ENCODE measurements at regions not wholly inside any gene's neighbourhood (a gene's known extent, or its start where the extent isn't known, plus 50 kb on each side); places are given as distances from the start of the nearest gene placed in this dataset.

DNA sequence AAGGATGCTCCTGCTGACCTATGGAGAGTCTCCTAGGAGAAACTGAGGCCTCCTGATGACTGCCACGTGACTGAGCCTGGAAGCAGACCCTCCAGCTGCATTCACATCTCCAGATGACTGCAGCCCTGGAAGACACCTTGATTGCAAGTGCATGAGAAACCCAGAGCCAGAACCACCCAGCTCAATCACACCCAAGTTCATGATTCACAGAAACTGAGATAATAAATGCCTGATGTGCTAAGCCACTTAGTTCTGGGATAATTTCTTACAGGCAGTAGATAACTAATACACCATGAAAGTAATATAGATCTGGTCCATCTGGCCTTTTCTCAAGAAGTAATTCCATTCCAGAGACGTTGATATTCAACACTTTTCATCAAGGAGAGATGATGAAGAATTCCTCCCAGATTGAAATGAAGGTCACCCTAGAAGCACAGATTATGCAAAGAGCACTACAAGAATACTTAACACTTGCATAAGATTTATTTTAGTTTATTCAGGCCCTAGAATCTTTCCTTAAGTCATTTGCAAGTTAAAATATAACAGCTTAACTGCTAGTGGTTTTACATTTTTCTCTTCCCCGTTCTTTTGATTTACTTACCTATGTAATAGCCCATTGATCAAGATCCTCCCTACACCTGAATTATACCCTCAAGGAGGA is 208.2 kb upstream of the INHBA start:
- DNase-seq, result no peak

DNA sequence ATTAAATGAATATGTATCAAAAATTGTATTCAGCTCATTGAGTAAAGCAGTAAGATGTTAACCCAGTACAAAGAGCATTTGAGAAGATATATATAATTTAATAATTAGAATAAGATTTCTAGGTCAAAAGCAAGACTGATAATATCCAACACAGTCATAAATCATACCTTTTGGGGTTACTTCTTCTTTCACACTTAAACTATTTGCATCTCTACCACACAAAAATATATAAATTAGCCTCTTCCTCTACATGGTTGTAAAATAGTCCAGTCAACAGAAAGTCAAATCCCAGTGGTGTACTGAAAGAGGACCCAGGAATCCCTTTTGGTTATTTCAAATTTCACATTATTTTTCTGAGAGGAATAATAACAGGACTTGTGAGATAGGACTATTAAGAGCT is 204.6 kb upstream of the INHBA start:
- no peak for DNase-seq

DNA sequence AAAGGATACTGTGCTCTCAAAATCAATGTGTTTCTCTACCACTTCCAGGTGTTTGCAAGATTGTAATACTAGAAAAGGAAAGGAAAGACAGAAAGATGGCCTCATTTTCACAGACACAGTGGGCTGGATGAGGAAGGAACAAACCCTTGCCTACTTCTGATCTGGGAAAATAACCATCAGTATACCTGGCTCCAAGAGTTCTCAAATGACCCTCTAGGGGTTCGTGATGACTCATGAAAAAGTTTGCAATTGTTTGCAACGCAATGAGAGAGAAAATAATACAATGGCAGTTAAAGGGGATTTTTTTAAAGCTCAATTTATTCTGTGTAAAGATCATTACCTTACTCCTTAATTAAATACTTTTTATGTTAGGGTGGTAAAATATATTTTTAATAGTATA is 197.6 kb upstream of the INHBA start:
- no peak for DNase-seq

DNA sequence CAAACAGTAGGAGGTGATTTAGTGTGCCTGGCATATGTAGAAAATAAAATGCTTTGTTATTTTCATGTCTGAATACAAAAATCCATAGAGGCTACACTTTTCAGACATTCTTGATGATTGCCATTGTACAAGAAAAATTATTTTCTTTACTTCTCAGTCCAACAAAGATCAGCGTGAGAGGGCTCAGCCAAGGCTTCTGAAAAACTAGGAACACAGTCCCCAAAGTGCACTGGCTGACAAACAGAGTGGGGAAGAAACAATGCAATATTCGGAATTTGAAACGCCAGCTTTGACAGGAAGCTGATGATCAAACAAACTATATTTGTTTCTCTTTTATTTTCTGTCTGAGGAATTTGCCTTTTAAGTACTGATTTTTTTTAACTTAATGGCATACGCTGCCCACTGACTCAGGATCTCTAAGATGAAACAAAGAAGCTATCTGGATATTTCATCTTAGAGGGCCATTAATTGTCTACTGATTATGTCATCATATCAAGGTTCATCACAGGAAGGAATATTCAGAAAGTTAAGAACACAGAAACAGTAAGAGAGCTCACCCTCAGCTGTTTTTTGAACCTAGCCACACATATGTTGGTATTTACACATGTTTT is 197.0 kb upstream of the INHBA start:
- no peak for DNase-seq

DNA sequence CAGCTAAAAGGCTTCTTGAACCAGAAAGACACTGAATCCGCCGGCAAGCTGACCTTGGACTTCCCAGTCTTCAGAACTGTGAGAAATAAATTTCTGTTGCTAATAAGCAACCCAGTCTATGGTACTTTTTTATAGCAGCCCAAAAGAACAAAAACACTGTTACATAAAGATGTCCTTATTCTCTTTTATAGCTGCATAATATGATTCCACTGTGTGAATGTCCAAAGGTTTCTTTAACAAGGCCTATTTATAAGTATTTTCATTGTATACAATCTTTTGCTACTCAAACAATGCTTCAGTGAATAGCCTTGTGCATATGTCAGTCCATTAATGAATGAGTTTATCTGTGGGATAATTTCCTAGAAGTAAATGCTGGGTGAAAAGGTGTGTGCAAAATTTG is 190.8 kb upstream of the INHBA start:
- no peak for DNase-seq

DNA sequence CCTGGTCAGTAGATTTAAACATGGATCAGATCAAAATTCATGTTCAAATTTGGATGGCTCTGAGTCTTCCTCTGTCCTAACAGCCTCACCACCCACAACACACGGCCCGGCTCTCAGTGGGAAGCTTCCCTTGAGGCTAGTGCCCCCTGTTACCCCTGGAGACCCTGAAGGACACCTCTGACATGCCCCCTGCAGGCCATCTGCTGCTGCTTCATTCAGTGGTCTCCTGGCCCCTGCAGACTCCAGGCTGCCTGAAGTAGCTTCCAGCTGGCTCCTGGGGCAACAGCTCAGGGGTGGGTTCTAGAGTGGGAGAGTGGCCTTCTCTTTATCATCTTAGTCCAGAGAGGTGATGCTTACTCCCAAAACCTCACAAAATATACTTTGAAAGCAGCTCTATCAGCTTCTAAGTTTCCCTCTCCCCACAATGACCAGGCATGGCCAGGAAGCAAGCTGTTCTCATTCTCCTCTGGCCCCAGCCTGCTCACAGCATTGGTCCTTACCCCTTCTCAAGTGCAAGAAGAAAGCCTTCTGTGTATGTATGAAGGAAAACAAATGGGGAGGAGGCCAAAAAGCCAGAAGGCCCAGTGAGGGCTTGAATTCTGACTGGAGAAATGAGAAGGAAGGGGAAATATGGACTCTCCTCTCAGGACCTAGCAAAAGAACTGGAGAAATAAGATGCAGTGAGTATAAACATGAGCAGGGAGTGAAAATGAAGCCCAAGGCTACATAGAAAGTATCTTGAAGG is 189.6 kb upstream of the INHBA start:
- DNase-seq, result peak in 1 of 2 donors; percentile 11

DNA sequence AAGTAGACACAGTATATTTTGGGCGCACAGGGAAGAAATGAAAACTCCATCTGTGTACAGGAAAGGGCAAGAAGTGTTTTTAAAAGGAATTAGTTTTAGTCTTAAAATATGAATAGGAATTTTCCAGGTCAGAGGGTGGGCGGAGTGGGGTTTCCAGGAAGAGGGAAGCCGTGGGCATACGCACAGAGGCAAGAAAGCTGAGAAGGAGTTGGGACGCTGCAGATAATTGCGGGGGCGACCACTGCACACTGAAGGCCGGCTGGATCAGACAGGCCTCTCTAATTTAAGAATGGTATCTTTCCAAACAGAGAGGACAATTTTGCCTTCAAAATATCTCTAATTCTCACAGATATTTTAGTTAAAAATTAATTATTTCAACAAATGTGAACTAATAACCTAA is 189.1 kb upstream of the INHBA start:
- peak in 1 of 2 donors; percentile 17 for DNase-seq

DNA sequence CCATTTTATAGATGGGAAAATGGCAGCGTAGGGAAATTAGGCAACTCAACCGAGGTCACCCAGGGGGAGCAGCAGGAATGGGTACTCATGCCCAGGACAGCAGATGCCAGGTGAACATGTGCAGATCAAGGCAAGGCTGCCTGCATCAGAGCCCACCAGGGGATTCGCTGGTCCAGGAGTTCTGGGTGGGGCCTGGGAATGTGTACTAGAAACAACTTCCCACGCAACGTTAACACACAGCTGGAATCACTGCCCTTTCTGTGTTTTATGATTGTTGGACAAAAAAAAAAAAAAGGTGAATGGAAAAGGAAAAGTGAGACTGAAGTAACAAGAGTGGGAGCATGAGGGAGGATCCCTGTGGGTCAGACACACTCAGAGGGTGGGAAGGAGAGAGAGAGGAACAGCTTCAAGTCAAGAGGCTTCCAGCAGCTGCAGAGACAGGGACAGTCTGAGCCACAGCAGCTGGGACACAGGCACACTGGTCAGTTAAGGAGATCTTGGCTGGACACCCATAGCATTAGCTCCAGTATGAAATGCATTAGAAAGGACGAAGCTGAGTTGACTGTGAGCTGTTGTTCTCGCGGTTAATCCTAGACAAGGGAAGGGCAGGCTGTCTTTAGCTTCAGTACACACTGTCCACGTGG is 187.9 kb upstream of the INHBA start:
- DNase-seq, result no peak

DNA sequence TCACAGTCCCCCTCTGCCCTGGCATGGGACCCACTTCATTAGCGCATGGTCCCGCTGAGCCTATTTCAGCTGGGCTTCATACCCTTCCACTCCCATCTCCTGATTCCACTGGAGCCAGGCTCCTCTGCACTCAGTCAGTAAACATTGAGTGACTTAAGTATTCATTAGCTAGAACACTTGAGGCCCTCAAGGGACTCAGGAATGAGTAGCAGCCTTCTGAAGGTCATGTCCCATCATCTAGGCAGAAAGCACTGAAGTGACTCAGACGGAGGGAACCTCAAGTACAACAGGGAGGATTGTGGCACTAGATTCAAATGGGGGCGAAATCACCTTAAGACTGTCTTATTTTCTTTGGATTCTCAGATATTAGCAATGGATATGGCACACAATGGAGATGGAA is 186.6 kb upstream of the INHBA start:
- DNase-seq, result no peak

DNA sequence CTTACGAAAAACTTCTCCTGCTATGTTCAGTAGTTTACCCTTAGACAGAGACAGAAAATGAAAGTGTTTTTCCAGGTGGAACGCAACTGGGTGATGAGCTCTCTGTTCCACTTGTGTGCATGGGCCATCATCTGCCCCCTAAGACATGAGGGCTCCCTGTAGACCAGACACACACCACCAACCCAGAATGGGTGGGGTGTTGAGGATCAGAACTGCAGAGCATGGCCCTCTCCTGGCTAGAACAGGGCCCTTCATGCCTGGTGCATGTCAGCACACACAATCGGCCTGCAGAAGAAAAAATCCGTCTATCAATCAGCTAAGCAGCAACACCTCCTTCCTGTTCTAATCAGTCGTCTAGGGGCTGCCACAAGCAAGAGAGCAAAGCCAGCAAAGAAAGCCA is 186.2 kb upstream of the INHBA start:
- no peak for DNase-seq

DNA sequence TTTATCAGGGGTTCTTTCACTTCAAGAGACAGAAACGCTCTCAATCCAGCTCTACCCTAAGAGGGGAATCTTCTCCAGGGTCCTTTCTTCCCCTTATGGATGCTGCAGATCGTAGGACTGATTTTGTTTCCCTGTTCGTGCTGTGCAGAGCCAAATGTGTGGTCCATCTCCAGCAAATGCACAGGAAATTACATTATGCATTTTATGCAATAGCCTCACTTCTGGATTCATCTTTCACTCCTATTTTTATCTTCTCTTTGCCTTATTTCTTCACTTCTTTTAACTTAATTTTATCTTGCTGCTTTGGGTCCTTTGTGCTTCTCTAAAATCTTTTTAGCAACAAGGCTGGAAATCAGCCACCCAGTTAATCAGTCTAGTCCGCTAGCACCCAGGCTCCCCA is 184.5 kb upstream of the INHBA start:
- peak; percentile 38 to 42 for DNase-seq

DNA sequence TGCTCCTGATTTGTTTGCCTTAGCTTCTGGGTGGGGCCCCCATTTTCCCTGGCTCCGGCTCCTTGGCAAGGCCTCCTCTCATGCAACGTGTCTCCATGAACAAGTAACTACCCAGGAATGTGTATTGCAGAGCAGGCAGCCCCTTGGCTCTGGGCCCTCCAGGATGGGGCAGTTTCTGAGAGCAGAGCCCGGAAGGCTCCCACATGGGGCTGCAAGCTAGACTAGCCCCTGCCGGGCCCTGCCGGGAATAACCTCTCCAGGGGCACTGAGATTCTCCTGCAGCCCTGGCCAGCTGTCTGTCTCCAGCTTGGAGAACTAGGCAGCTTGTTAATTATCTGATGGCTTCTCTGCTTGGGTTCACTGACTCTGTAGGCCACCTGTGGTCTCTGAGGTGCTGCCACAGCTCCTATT is 184.0 kb upstream of the INHBA start:
- DNase-seq, result no peak

DNA sequence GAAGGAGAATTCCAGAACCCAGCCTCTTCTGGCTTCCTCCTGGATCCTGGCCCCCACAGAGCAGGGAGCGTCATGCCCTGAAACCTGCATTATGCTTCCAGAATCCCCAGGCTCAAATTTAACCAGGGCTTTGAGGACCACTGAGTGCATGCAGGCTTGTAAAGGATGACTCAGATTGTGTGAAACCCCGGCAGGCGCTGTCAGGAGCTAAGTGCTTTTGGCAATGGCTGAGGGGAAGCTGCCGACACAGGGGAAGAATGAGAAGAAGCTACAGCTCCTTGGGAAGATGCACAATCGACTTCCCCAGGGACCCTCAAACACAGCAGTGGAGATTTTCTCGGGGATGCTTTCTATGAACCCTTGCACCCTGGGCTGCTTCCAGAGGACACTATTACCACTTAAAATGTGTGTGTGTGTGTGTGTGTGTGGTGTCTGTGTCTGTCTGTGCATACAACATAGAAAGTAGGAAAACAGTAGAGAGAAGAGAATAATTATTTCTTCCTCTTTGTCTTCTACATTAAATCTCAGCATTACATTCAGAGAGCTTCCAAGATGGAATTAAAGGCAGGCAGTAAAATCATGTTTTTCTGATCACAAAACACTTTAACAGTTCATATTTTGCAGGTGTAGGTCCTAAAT is 183.5 kb upstream of the INHBA start:
- DNase-seq, result peak; percentile 54 to 77

DNA sequence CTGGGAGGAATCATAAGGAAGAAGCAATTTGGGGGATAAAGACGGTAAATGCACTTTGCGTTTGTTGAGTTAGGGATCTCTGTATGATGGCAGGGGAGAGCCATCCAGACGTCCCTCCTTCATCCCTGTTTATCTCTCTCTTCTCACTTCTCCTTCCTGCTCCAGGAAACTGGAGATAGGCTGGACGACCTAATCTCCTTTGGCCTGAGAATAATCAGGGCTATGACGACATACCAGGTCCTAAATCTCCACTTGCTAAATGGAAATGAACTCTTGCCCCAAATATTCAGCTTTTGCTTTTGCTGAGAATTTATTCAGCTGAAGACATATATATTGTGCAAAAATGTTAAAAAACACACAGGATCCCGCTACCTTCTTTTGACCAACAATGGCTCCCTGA is 182.9 kb upstream of the INHBA start:
- no peak for DNase-seq

DNA sequence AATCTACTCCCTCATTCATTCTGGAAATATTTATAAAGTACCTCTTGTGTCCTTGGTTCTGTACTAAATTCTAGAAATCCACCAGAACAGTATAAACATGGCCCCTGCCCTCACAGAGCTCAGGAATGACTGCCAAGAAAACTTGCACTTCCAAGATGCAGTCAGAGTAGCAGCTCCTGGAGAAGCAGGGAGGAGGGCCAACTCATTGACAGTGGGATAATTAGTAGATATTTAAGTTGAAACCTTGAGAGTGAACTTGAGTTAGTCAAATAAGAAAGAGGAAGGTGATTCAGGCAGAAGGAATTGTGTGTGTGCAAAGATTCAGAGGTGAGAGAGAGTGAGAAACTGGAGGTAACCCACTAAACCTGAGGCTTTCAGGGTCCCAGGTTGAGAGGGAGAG is 182.2 kb upstream of the INHBA start:
- DNase-seq, result no peak

DNA sequence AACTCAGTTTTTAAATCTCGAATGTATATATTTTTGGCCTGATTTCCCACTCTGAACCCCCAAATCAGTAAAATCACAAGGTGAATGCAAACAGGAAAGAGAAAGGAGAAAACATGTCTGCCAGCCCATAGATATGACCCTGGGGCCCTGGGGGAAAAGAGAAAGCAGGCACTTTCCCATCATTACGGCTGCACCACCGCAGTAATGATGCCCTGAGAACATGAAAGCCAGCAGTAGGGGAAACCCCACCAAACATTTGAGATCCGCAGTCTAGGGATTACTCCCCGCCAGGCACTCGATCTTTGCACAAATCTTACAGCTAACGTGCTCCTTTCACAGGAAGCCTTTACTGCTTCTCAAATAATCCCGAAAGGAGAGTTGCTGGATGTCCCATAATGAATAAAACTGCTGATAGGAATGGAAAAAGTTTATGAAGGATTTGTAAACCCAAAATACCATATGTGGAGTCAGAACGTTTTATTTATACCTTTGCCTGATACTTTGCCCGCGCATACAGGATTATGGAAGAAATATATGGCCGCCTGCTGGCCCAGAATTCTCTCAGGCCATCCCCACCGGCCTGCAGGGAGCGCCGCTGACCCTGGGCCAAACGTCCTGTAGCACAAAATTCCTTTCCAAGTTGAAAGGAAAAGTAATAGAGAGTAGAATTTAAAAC is 180.0 kb upstream of the INHBA start:
- DNase-seq, result no peak

DNA sequence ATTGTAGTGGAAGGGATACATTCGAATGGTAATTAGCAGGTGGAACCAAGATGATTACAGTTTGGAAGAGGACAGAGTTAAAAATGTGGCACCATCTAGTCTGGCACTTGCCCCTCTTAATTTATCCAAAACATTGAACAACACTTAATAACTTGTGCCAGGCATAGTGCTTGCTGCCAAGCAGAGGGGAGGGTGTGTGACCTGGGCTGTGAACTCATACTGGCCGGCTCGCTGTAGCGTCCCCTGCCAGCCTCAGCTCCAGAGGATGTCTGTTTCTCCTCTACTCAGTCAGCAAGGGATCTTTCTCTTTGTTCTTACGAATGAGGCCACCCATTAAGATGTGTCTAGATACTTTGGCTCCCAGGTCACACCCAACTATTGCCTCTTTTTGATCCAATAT is 179.4 kb upstream of the INHBA start:
- DNase-seq, result no peak

DNA sequence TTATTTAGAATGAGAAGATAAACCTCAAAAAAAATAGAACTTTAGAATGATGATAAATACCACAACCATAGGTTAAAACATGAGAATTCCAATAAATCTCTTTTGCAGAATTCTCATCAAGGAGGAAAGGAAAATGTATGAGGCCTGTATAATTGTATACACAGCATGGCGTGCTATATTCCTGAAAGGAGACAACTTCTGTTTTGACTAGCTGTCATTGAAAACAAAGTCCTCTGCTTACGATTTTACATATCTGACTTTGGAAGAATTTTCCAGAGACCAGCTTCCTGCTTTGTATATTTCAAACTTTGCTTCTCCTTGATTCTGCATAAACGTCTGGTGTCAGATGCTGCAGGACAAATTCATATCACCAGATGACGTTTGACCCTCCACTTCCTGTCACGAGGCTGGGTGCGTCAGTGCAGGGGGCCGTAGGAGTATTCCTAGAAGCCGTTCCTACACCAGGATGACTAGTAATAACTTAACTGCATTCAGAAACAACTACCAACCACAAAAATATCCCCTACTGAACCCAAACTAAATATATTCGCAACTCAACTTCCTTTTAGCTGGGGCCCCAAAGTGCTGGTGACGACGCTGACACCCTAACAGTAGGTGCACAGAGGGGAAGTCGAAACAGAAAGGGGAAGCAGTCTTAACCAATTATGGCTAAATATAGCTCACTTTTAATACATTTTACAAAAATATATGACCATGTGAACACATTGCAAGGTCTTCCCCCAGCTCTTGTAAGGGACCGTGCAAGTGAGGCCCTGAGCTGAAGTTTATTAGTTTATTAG is 178.6 kb upstream of the INHBA start:
- peak; percentile 98 to 99 for DNase-seq

DNA sequence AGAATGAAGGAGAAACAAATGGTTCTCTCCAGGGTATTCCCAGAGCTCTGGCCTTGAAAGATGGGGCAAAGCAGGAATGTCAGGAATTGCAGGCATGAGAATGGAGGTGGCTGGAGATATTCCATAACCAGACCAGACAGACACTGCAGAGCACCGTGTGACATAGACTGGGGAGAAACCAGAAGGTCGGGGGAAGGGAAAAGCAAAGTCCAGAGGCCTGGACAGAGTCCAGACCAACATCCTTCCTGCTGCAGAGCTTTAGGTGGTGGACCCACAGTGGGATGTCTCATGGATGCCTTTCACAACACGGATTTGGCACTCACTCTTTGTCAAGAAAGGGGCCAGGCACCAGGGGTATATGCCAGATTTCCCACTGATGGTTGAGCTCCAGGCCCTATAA is 177.2 kb upstream of the INHBA start:
- peak in 1 of 2 donors; percentile 27 for DNase-seq

DNA sequence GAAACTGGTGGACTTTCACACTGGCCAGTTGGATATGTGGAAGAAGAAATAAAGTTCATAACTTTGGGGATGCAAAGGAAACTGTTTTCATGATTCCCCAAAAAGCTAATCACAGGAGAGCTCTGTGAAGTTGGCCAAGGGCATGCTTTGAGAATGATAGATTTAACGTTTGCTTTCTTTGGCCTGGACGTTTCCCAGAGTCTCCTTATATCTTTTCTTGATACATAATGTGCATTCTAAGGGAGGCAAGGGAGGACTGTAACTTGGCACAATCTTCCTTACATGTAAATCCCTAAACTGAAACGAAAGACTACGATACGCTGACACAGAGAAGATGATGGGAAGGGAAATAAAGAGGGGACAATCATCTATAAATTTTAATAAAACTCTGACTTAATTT is 176.5 kb upstream of the INHBA start:
- DNase-seq, result no peak

Data from inflammatory macrophage (primary cell).